Gastroesophageal sphincter (tissue), 3 donors: ENCODE measurements at regions not wholly inside any gene's neighbourhood (a gene's known extent, or its start where the extent isn't known, plus 50 kb on each side); places are given as distances from the start of the nearest gene placed in this dataset.

Source experiments
- CTCF ChIP-seq, 4 experiments: fragments of 200-600 bp in 2 of 4; fragments of 450-650 bp in 2 of 4; sonication (generic) in 1 of 4; IDR thresholded peaks; one replicate each; pipeline ENCODE4 v1.5.1; 2017 to 2019; ENCODE audit warnings: antibody characterized with exemption in 4 of 4, mild to moderate bottlenecking in 2 of 4, moderate library complexity in 2 of 4
- EP300 ChIP-seq: sonication (generic); formaldehyde crosslinking; IDR thresholded peaks from one replicate; pipeline ENCODE4 v1.6.1; 2017; ENCODE audit warnings: antibody characterized with exemption, mild to moderate bottlenecking
- POLR2AphosphoS5 ChIP-seq: sonication (generic); formaldehyde crosslinking; IDR thresholded peaks from one replicate; pipeline ENCODE4 v1.6.1; 2017; ENCODE audit warnings: antibody characterized with exemption

DNA sequence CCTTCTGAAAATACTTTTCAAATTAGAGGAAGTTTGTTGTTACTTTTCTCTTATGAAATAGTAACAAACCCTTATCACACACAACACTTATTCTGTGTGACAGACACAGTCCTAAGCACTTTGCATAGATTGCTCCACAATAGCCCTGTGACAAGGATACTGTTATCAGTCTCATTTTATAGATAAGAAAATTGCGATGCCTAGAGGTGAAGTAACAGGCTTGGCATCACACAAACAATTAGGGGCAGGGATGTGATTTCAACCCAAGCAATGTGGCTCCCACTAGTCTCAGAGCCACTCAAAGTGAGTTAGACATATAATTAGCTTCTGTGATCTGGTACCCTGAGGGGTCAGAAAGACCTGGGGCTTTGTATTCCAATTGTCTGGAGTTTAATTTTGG lies 339.9 kb downstream of the FBXO8 start:
- TF ChIP-seq EP300 (no peak), CTCF (IDR thresholded peaks at IDR 0.05) (no peak), POLR2AphosphoS5 (no peak)
